HG03108 (cell line): ENCODE measurements at regions not wholly inside any gene's neighbourhood (a gene's known extent, or its start where the extent isn't known, plus 50 kb on each side); places are given as distances from the start of the nearest gene placed in this dataset.

Source experiments
- ATAC-seq: cut with Tn5 transposase; IDR thresholded peaks from one replicate; pipeline ENCODE4 v1.9.1; 2021; ENCODE audit warnings: moderate library complexity; ENCODE audit not compliant: unreplicated experiment

DNA sequence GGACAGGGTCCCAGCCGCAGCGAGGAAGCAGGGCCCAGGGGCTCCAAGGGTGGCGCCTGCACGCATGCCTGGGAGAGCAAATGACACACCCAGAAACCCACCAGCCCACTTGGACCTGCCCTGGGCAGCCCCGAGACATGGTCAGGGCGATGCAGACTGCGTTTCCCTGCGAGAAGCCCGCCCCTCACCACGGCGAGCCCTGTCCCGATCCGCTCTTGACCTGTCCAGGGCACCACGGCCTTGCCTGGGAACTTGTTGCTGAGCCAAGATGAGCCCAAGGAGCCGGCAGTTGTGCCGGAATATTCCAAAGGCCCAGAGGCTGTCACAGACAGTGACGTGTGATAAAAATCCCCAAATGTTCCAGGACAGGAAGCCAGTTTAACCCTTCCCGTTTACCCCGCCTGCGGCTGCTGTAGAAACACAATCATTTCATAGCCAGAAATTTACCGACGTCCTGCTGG lies 78.1 kb downstream of the SIK1 start:
- ATAC-seq: no peak

DNA sequence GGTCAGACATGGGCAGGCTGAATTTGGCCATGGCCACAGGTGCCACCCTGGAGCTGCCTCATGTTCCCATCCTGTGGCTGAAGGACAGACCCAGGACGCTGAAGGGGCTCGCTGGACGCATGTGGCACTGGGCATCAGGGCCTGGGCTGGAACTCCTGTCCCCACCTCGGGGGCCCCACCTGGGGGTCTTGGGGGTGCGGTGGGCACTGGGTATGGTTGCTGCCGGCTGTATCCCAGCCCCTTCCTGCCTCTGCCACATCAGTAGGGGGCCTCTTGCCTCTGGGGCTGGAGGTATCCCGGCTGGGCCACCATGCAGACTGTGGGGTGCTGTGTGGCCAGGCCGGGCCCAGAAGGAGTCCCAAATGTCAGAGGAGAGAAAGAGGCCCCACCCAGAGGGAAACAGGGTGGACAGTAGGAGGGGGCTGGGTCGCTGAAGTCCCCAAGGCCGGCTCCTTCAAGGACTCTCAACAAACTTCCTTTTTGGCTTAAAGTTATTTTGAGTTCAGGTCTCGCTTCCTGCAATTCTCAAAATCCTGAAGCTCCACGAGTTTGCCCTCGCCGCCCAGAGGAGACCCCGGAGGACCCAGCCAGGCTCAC lies 78.7 kb downstream of the SIK1 start:
- no peak for ATAC-seq

DNA sequence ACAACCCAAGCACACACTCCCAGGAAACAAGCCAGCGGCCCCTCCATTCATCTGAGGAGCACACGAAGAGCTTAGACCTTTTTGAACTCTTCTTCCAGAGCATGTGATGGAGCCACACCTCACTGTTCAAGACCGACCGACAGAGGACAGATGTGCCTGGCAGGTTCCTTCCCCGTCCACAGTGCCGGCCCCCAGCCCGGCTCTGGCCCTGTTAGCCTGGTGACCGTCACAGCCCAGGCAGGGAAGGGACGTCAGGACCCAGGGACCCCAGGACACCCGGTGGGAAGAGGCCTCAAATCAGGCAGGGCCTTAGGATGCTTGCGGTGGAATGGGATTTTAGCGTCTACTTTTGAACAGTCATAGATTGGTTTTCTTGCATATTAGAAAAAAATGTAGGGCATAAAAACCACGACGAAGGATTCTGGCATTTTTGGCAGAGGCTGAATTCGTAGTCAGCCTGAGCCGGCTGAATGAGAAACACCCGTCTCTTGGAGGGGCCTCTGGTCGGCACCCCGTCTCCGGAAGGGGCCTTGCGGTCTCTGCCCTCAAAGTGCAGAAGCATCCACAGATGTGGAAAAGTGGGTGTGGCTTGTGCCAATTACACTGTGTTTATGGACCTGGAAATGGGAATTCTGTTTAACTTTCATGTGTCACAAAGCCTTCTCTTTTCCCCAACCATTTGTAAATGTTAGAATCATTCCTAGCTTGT lies 79.3 kb downstream of the SIK1 start:
- no peak for ATAC-seq

DNA sequence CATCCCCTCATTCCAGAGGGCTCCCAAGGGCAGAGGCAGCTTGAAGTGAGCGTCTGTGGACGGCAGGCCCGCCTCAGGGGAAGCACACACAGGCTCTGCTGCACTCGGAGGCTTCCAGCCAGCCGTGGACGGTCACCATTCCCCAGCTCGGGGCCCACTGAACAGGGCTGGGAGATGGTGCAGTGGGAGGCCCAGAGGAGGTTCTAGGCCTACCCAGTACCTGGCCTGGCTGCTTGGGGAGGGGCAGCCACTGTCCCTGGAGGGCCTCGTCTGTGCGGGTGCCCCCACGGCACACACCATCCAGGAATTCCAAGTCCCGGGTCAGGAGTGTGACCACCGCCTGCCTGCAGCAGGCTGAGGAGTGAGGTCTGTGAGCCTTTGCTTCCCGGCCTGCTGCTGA lies 80.4 kb downstream of the SIK1 start:
- ATAC-seq: no peak

DNA sequence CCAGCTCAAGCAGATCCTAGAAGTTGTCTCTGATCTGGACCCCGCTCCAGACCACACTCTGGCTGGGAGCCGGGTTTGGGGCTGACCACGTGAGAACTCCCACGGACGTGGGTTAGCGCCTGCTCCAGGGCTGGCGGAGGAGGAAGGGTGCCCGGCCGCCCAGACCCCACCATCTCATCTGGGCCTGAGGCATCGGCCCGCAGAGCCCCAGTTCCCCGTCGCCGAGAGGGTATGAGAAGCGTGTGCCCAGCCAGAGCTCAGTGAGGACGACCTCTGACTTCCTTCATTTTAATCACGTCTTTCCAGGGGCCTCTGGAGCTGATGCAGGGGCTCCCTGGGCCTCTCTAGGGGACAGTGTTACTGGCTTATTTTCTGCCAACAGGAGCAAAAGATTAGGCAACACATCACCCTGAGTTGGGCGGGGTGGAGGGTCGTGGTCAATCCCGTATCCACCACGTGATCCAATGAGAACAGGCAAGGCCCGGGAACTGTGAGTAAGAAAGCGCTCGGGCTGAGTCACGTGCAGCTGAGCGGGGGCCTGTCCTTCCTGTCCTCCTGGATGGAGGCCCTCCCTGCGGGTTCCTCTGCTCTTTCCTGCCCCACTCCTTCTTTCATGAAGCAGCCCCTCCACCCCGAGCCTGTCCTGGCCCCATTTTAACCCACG lies 81.1 kb downstream of the SIK1 start:
- ATAC-seq: no peak

DNA sequence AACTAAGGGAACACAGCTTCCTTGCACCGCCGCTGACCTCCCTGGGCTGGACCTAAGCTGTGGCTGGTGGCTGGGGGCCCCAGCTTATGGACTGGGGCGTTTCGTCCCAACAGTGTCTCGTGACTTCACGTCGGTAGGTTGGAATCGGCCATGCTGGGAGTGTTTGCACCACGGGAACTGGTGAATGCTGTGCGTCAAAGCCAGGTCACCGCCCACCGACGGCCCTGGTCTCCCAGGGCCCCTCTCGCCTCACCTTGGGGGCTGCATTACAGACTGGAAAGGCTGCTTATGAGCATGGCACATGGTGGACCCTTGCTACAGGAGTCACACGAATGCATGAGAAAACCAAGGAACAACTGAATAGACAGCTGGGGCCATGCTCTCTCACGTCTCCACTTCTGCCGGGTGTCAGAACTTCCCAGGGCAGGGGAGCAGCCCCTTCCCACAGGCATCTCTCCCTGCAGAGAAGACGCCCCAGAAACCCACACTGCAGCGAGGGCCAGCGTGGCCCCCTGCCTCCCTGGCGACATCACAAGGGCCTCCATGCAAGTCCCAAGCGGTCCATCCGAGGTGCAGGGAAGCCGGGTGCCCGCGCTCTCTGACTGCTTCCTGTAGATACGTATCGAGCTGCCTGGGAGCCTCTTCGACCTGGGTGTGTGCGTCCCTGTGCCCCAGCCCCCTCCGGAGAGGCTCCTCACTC lies 81.7 kb downstream of the SIK1 start:
- no peak for ATAC-seq

DNA sequence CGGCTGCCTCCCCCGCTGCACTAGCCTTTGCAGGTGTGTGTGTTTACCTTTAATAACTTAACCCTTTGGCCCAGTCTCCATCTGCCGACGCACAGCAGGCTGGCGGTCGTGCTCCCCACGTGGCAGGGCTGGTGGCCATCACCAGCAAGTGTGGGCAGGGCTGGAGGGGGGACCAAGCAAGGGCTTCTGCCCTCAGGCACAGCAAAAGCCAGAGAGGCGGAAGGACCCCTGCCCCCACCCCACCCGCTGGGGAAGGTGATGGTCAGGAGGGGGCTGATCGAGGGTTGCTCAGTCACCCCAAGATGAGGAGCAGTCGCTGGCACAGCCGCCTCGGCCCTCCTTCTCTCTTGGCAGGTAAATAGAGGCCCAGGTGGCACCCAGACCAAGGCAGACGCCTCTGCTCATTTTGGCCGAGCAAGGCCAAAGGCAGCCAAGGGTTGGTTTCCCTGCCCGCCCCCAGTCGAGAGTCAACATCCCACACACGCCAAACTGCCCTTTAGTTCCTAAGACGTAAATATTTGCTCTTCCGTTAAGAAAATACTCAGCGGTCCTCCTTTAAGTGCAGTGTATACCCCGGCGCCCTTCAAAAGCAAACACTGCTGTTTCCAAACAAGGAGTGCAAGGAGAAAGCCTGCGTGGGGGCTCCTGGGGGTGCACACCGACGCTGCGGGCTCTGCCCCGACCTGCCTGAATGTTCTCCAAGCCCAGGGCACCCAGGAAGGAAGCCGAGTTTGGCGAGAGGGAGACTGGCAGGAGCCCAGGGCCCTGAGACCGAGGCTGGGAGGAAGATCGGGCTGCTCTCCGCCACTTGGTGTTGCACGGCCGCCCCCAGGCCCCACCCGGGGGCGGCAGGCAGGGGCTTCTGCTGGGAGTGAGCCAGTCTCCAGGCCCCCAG lies 82.7 kb downstream of the SIK1 start:
- no peak for ATAC-seq

DNA sequence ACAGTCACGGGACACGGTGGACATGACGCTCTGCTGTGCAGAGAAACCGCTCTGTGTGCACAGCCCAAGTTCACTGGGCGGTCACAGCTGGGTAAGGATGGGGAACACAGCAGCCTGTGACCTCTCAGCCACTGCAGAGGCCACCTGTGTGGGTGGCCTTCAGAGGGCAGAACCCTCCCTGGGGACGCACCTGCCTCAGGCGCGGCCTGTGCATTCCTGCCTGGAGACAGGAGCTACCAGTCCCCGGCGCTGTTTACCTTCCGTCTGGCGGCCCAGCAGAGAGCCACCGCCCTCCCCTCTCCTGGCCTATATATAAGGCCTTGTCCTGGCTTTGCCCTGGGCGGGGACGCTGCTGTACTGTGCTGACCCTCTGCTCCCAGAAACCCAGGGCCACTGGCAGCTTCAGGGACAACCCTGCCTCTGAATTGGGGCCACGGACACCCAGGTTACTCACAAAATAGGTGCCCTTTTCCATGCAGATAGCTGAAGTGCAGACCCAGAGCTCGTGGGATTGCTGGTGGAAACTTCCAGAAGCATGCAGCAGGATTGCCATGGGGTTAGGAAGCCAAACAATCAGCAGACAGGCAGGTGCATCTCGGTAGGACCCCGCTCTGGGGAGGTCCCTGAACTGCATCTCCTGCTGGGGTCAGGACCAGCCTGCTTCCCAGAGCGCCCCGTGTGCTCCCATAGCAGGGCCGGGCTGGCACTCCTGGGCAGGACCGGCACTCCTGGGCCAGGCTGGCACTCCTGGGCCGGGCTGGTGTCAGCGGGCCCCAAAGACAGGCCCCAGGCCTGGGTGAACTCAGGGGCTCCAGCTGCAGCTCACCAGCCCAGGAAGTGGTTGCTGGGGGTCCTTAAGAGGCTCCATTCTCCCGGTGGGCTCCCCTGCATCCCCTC lies 83.6 kb downstream of the SIK1 start:
- no peak for ATAC-seq

DNA sequence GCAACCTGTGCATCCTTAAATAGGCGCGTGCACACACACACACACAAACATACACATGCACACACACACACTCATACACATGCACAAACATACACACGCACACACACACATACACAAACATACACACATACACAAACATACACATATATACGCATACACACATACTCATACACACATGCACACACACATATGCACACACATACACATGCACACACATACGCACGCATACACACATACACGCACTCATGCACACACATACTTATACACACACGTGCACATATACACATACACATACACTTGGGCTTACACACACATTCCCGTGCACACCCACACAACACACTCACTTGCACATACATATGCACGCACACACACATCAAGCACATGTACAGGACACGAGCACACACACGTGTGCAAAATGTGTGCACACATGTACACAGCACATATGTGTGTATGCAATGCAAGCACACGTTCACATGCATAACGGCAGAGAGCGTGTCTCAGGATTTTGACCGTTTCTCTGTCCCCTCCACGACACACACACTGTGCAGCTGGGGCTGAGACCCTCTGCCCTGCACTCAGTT lies 84.5 kb downstream of the SIK1 start:
- no peak for ATAC-seq

DNA sequence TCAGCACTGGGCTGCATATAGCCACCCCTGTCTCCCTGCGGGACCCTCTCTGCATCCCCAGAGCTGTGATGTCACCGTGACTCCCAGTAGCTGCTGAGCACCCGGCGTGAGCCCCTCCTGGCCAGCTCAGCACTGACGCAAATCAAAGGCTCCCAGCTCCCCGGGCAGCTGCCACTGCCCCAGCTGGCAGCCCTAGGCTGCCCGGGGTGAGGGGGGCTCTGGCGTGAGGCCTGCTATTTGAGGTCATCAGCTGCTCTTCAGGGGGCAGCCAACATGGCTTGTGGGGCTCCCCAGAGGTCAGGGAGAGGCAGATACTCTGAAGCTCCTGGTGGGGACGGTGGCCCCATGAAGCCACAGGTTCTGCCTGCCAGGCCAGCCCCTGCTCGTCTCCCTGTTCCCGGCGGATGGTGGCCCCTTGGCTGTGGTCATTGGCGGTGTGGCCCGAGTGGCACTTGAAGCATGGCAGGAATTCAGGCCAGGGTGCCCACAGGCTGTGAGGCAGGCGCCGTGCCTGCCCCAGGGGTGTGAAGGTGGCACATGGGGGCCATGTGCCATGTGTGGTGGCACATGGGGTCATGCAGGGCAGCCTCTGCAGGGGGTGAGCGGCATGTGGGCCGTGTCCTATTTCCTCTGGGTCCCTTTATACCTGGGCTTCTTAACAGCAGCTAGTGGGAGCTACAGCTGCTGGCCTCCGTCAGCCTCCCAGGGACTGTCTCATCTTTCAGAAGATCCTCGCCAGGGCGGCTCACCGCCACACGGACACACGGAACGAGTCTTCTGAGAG lies 85.4 kb downstream of the SIK1 start:
- ATAC-seq: no peak

DNA sequence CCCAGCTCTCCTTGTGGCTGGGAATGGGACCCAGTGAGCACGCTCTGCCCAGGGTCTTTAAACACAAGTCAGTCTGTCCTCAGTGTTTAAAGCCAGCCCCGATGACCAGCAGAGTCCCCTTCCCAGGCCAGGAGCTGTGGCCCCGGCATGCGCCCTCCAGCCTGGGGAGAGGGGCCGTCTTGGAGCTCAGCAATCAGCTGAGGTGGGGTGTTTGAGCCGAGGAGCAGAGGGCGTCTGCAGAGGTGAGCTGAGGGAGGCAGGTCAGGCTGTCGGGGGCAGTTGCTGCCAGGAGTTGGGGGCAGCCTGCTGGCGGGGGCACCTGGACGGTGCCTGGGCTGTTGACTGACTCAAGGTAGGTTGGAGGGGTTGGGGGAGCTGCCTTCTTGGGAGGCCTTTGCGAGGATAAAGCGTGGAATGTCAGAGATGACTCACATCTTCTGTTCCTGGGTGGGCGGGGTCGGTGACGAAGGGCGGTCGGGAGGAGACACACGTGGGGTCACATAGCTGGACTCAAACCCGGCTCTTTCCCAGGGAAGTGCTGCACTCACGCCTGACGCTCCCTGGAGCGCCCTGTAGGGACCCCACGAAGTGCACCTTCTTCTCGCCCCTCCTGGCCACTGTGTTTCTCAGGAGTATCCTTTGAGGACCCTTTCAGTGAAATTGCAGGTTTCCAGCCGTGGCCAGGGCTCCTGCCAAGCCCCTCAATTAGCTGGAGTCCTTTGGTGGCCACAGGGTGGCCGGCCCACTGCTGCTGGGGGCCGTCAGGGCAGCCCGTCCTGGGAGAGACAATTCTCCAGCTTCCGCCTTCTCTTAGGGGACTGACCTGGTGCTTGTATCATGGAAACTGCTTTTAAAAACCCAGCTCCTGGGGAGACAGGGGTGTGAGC lies 86.2 kb downstream of the SIK1 start:
- ATAC-seq: no peak

DNA sequence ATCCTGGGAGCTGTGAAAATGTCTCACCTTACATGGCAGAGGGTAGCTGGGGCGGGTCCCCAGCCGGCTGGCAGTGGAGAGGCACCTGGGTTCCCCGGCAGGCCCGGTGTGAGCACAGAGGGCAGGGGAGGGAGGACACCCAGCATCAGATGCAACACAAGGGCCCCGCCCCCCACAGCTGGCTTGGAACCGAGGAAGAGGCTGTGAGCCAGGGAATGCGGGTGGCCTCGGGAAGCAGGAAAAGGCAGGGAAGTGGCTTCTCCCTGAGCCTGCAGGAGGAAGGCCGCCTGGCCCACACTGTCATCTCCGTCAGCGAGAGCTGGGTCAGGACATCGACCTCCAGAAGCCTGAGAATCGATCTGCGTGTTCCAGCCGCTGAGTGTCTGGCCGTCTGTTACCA lies 87.3 kb downstream of the SIK1 start:
- no peak for ATAC-seq

DNA sequence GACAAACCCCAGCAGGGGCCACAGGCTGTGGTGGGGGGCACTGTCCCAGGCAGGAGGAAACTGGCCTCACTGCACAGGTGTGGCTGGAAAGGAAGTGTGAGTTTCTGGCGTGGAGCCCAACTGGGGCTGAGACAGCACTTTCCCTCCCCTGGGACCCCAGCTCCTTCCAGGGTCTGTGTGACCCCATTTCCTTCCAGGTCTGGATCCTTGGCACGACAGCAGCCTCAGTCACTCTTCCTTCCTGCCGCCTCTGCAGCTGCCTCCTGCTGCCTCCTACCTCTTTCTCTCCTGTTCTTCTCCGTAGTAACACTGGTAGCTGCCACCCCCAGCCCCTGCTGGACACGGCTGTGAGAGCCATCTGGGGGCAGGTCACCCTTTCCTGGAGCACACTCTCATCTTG lies 88.0 kb downstream of the SIK1 start:
- no peak for ATAC-seq

DNA sequence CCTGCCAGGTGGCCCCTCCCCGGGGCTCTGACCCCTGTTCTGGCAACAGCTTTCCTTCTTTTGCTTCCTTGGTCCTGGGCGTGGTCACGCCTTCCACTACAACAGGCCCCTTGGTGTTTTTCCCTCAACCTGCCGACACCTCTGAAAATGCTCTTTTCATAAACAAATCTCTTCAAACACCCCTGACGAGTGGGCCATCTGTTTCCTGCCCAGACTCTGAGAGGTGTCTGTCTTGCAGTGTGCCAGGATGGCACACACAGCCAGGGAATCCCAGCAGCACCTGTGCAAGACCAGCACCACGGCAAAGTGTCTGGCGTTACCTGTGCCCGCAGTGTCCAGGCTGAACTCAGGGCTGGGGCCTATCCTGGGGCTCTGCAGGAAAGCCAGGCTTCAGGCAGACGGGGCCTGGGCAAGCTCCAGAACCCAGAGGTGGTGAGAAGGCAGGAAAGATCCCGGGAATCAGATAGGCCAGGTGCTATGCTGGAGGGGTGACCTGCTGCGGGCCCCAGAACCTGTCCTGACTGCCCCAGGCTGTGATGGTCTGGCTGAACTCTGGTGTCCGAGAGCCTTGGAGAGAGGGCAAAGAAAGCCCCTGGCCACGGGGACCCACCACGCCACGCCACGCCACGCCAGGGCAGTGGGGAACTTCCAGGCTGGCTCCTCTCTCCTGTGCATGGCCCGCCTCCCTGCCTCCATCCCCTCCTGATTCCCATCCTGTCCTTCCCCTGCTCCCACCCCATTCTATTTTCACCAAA lies 88.9 kb downstream of the SIK1 start:
- ATAC-seq: no peak

DNA sequence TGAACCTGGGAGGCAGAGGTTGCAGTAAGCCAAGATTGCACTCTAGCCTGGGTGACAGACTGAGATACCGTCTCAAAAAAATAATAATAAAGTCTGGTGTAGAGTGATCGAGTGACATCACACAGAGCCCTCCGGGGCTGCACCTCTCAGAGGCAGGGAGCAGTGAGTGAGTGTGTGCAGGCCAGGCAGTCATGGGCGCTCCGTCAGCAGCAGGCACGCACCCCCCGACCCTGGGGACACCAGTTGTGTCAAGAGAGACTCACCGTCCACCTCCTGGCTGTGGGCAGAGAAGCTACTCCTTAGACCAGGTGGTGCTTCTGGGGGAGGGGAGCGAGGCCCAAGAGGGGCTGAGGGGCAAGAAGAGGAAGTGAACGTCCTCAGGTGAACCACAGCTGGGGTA lies 91.8 kb downstream of the SIK1 start:
- no peak for ATAC-seq

DNA sequence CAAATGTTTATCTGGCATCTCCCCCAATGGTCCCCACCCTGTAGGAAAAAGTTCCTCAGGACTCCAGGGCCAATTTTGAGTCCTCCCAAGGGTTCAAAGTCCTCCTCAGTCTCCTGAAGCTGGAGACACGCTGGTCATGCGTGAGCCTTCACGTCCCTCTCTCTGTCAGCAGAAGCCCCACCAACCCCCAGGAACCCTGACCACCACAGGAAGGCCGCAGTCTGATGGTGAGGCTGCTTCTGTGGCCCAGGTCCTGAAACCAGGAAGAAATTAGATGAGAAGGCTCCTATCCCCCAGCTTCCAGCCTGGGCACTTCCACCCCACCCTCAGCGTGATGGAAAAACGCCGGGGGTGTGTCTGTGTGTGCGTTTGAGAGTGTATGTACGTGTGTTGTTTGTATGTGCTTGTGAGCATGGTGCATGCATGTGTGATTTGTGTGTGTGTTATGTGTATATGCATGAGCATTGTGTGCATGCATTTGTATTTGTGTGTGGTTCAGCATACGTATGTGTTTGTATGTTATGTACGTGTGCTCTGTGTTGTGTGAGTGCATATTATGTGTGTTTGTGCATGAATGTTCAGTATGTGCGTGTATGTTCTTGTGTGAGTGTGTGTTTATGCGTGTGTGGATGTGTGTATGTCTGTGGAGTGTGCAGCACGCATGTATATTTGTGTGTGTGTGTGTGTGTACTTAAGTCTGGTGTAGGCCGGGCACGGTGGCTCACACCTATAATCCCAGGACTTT lies 92.5 kb downstream of the SIK1 start:
- ATAC-seq: no peak
